Stimulated activated CD4-positive, alpha-beta T cell treated with anti-CD3 and anti-CD28 coated beads, Interleukin-15, amount 100 ng/mL, for 1 hour (primary cell): ENCODE measurements at regions not wholly inside any gene's neighbourhood (a gene's known extent, or its start where the extent isn't known, plus 50 kb on each side); places are given as distances from the start of the nearest gene placed in this dataset.
"Not testable (repeated sequence)": the region's sequence is repeated elsewhere in the genome, so short reads cannot be mapped to it uniquely, and the experiment has no call there.

Source experiments
- DNase-seq, 2 donors: peaks; one replicate each; pipeline ENCODE4 v3.0.0-alpha.2; 2020; ENCODE audit warnings: low read depth in 1 of 2, low spot score in 1 of 2

DNA sequence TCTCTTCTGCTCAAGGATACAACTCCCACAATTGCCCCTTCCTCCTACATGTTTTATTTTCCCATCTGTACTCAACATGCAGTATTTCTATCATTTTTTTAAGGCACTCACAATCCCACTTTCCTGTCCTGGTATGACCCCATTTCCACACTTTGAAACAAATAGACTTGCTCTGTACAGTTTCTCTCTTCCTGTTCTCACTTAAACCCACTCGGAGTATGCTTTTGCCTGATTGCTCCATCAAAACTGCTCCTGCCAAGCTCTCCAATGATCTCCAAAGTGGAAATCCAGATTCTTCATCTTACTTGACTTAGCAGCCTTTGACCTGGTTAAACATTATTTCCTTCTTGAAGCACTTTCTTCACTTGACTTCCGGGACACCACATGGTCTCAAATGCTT lies 384.5 kb downstream of the SEC23A start:
- DNase-seq: no peak

DNA sequence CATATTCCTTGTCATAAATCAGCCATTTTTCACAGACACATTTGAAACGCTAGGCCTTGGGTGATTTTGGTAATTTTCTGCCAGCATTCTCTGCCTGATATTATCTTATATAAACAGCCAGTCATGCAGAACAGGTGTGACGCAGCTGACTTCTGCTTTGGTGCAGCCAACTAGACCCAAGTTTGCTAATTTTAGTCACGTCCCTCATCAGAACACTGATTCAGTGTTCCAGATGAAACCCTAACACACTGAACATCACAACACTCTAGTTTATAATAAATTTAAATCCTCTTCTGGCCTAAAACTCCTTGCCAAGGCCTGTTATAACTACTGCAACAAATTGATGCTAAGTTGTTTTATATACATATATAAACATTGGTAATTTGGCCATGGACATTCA lies 386.1 kb downstream of the SEC23A start:
- DNase-seq: no peak

DNA sequence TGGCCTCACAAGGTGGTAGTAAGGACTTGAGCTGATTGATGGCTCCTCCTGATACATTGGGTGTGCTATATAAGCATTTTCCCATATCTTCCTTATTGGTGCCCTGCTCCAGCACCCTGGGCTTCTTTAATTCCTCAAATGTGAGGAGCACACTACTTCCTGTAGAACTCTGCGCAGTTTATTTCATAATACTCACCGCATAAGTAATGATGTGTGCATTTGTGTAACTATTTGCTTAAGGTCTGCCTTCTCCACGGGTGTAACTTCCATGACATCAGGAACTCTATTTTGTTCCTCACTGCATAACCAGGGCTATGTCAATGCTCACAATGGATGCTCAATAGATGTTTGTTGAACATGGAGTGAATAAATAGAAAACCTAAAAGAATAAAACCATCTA lies 392.2 kb downstream of the SEC23A start:
- no peak for DNase-seq

DNA sequence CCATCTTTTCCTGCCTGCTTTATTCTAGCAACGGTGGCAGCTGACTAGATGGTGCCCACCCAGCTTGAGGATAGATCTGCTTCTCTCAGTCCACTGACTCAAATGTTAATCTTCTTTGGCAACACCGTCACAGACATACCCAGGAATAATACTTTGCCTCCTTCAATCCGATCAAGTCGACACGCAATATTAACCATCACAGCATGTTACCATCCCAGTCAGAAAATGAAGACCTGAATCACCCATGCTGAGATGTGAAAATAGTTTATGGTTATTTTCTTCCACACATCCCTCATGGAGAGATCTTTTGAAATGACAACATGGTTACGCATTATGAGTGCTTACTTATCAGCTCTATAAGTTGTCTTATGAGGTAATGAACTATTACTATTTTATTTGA lies 392.8 kb downstream of the SEC23A start:
- DNase-seq: no peak

DNA sequence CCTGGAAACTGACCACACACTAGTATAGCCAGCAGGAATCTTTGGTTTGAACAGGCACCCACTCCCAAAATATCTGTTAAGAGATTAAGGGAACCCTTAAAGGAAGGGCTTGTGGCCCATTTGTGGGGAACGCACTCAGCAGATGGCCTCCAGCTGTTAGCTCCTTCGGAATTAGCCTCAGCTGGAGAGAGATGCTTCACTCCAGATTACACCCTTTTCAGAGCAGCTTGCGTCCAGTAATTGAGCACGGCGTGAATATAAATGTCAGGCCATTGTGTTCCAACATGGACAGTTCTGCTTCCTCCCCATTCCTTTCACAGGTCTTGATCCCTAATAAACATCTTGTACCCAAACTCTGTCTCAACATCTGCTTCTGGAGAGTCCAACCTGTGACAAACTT lies 397.8 kb downstream of the SEC23A start:
- no peak for DNase-seq

DNA sequence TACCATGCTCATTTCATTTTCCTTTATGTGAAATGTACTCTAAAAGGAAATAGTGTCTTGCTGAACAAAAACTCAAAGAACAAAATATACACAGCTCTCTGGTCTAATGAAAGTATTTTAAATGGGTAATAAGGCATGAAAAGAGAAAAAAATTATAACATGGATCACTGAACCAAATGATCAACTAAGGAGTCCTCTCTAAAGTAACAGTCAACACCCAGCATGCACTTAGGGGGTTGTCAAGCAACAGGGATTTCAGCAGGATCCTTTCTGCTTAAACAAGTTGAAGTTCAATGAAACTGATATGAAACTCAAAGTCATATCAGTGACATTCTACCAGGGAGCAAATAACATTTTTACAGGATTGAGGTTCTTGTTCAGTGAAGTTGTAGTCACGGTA lies 398.8 kb downstream of the SEC23A start:
- no peak for DNase-seq

DNA sequence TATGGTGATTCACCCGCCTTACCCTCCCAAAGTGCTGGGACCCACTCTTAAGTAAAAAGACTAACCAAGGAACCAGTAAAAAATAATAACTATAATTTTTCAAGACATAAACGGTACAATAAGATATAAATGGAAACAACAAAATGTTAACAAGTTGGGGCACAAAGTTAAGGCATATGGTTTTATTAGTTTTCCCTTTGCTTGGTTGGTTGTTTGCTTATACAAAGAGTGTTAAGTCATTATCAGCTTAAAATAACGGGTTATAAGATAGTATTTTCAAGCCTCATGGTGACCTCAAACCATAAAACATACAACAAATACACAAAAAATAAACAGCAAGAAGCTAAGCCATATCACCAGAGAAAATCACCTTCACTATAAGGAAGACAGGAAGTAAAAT lies 406.1 kb downstream of the SEC23A start:
- no peak for DNase-seq

DNA sequence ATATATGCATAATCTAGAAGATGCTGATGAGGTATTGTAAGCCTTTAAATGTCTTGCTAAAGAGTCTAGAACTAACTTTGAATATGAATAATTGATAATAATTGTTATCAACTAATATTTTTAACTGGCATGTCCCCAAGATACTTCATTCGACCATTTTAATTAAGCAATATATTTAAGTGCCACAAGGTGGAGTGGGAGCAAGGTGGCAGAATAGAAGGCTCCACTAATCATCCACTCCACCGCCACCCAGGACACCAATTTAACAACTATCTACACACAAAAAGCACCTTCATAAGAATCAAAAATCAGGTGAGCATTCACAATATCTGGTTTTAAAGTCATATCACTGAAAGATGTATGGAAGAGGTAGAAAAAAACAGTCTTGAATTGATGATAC lies 409.6 kb downstream of the SEC23A start:
- no peak for DNase-seq

DNA sequence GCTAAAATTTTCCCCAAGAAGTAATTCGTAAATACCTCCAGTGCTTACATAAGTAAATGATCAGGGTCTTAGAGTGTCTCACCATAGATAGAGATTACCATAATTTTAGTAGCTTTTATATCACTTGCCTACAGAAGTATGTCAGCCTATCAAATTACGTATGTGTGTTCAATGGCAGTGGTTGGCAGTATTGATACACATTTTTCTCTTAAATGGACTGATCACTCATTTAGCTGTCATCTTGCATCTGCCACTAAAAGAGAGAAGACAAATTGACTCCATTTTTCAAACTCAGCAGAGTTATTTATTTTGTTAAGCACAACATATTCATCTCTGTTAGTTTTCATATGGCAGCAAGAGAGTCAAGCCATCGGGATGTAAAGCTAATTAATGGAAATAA lies 413.1 kb upstream of the CLEC14A start:
- no peak for DNase-seq

DNA sequence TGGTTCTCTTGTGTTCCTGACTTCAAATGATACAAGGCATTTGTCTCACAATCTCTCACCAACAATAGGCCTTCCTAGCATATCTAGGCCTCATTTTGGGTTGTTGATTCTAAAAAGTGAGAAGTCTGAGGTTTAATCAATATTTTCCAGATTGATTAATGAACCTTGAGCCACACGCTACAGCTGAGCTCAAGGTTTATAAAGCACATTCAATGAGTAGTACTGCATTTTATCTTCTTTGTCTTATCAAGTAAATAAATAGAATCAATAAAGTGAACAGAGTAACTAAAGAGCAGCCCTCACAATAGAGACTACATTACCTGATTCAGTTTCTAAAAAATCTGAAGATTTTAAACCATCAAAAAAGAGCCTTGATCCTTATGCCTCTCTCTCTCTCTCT lies 407.5 kb upstream of the CLEC14A start:
- DNase-seq: no peak

DNA sequence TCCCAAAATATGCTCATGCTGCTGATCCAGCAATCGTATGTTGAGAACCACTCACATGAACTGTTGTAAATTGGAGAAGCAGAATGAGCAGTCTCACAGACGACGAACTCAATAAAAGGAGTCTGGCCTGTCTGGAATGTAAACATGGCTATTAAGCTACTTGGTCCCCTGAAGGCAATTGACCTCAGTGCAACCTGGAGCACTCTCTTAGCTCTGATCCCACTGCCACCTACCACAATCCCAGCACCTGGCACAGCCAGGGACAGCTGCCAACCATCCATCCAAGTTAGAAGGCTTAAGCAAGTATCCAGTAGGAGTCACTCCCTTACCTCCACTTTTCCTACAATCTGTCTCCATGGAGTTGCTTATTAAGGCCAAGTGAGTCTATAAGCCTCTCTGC lies 406.9 kb upstream of the CLEC14A start:
- DNase-seq: no peak

DNA sequence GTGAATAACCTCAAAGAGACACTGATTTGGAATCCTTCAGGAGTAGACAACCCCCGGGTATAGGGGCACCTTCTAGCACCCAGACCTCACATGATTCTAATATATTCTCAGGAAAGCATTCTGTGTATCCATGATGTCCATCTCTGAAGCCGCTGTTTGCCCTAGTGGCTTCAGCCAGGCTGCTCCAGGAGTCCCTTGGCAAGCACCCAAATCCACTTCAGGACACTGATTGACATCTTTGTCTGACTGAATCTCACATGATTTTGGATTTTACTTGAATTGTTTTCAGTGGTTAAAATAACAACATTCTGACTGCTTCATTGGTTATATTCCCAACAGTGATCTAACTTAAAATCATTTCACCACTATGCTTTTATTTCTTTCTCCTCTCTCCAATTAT lies 390.5 kb upstream of the CLEC14A start:
- DNase-seq: no peak

DNA sequence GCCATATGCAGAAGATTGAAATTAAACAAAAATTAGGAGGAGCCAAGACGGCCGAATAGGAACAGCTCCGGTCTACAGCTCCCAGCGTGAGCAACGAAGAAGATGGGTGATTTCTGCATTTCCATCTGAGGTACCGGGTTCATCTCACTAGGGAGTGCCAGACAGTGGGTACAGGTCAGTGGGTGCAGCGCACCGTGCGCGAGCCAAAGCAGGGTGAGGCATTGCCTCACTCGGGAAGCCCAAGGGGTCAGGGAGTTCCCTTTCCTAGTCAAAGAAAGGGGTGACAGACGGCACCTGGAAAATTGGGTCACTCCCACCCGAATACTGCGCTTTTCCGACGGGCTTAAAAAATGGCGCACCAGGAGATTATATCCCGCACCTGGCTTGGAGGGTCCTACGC lies 379.0 kb upstream of the CLEC14A start:
- not testable (repeated sequence) for DNase-seq

DNA sequence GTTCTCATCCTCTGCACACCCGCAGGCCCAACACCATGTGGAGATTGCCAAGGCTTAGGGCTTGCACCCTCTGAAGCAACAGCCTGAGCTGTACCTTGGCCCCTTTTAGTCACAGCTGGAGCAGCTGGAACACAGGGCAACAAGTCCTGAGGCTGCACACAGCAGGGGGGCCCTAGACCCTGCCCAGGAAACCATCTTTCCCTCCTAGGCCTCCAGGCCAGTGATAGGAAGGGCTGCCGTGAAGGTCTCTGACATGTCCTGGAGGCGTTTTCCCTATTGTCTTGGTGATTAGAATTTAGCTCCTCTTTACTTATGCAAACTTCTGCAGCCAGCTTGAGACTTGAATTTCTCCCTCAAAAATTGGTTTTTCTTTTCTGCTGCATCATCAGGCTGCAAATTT lies 373.5 kb upstream of the CLEC14A start:
- no peak for DNase-seq

DNA sequence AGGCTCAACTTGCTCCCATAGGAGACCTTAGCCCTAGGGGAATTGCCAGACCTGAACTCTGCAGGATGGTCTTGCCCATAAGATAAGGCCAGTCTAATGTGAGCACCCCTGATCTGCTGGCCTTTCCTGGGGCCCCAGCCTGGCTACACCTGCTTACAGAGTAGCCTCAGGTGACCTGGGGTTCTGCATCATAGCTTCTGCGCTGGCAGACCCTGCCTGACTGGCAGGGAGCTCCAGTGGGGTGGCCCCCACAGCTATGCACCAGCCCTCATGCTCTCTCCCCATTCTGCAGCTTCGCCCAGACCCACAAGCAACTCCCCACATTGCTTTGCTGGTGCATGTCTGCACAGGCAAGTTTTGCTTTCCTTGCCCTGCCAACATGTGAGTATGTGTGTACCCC lies 371.3 kb upstream of the CLEC14A start:
- DNase-seq: no peak

DNA sequence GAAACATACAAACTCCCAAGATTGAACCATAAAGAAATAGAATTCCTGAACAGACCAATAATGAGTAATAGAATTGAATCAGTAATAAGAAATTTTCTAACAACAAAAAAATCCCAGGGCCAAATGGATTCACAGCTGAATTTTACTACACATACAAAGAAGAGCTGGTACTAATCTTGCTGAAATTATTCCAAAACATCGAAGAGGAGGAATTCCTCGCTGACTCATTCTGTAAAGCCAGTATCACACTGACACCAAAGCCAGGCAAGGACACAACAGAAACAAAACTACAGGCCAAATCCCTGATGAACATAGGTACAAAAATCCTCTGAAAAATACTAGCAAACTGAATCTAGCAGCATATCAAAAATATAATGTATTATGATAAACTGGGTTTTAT lies 367.8 kb upstream of the CLEC14A start:
- no peak for DNase-seq

DNA sequence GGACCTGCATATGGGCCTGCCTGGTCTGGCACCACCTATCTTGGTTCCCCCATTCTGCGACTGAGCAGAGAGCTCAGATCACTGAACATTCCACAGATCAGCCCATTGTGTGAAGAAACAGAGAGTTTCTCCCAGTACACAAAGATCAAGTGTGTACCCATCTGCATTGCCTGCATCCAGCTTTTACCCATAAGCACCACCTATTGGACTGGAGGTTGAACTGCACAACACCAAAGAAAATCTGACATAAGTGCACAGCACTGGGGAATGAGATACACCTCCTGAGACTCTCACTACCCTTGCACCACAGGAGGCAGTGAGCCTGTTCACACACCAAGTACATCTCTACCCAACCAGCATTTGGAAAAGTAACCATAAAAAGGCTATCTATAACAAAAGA lies 362.6 kb upstream of the CLEC14A start:
- no peak for DNase-seq

DNA sequence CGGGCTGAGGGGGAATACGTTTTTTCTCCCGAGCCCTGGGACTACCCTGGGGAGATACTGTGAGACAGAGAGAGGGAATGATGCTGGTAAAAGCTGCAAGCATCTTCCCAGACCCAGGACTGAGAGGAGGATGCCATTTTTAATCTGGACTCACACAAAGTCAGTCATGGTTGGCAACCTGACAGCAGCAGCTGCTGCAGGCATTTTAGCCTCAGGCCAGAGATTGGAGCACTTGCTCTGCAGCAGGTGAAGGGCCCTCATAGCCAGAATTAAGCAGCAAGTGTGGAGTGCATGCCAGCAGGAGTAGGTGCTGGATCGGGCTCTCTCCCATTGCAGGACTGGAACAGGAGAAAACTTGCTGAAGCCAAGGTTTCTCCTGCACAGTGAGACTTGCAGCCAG lies 361.1 kb upstream of the CLEC14A start:
- no peak for DNase-seq

DNA sequence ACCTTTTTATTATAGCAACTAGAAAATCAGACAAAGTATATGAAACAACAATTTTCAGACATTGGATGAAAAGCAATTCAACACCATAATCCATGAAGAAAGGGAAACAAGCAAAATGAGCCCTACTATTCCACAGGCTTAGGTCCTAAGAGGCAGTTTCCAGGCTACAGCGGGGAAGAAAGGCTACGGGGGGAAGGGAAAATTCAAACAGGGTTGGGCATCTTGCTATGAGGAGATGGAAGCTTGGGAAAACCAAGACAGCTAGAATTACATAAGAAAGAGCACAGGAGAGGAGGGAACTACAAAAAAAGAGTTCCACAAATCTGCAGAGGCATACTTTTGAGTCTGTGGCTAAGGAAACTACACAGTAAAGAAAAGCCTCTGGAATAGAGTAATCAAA lies 356.0 kb upstream of the CLEC14A start:
- no peak for DNase-seq

DNA sequence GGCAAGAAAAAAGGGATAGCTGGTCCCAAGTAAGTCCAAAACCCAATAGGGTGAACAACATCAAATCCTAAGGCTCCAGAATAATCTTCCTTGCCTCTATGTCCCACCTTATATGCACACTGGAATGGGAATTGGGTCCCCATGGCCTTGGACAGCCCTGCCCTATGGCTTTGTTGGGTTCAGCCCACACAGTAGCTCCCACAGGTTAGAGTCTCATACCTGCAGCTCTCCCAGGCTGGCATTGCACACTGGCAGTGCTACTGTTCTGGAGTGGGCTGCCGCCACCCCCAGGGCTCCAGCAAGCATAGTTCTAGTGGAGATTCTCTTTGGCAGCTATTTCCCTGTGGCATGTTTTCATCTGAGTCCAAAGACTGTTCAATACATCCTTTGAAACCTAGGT lies 352.4 kb upstream of the CLEC14A start:
- no peak for DNase-seq

DNA sequence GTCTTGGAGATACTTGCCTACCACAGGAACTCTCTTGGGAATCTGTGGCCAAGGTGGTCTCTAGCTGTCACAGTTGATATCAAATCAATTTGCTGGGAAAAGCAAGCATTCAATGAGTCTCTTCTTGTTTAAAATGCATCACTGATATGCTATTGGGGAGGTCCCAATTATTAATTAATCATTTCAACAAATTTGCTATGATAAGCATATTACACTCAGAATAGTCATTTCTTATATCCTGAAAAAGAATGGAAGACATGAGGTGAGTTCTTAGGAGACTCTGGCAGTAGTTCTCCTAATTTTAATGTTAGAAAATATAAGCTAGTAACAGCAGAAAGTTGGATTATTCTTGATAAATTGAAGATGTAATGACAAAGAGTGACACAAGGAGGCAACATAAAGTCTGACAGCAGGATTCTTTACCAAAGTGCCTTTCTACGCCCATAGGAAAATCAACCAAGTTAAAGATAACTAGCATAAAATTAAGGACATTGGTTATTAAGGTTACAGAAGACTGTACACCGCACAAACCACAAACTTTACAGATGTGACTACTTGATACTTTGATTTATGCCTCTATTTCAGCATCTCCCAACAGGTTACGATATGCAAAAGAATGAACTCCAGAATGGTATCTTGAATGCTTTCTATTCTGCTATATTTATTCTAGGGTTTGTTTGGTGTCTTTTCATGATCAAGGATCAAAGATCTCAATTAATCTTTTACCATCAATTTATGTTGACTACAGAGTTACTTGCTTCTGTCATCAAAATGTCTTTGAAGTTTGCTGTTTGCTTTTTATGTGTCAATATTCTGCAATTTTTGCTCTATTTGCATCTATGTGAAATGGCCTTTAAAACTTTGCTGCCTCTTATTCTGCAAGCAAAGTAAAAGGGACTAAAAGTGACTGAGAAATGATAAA lies 349.6 kb upstream of the CLEC14A start:
- DNase-seq: no peak

DNA sequence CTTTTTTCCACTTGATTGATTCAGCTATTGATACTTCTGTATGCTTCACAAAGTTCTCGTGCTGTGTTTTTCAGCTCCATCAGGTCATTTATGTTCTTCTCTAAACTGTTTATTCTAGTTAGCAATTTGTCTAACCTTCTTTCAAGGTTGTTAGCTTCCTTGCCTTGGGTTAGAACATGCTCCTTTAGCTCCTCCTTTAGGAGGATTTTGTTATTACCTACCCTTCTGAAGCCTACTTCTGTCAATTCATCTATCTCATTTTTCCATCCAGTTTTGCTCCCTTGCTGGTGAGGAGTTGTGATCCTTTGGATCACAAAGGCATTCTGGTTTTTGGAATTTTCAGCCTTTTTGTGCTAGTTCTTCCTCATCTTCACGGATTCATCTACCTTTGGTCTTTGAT lies 344.7 kb upstream of the CLEC14A start:
- not testable (repeated sequence) for DNase-seq

DNA sequence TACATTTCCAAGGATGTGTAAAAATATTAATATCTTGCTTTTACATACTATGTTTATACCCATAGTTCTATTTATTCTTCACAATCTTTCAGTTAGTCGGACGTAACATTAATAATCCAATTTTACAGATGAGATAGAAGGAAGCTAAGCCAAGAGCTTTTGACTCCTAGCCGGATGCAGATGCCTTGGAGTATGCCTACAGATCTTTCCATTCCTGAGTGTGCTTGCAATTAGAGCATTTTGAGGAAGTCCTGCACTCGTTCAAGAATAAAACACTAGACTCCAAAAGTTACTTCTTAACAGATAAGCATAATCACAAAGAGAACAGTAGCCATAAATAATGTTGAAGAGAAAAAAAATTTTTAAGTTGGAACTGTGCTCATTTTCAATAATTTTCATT lies 337.6 kb upstream of the CLEC14A start:
- no peak for DNase-seq
